Gastroesophageal sphincter (tissue), 4 donors: ENCODE measurements at regions not wholly inside any gene's neighbourhood (a gene's known extent, or its start where the extent isn't known, plus 50 kb on each side); places are given as distances from the start of the nearest gene placed in this dataset.

Experiments
- ATAC-seq: fragments of 150-250 bp; one replicate; pipeline ENCODE4 v1.9.1; 2016; ENCODE audit warnings: mild to moderate bottlenecking, moderate library complexity
- H3K27ac ChIP-seq, 4 donors: fragments of 200-600 bp; sonication (generic) in 3 of 4; 1 replicate in 3 of 4; 2 replicates in 1 of 4; pipeline ENCODE4 v1.5.1; 2016 to 2019
- H3K27me3 ChIP-seq: fragments of 200-600 bp; sonication (generic); one replicate; pipeline ENCODE4 v1.5.1; 2019
- H3K36me3 ChIP-seq, 2 donors: fragments of 200-600 bp; sonication (generic); one replicate each; pipeline ENCODE4 v1.5.1; 2019; ENCODE audit warnings: control low read depth in 1 of 2
- H3K4me1 ChIP-seq, 3 donors: fragments of 200-600 bp; sonication (generic); 1 replicate in 2 of 3; 2 replicates in 1 of 3; pipeline ENCODE4 v1.5.1; 2016 to 2019; ENCODE audit warnings: control low read depth in 2 of 3
- H3K4me3 ChIP-seq, 2 donors: fragments of 200-600 bp; sonication (generic); one replicate each; pipeline ENCODE4 v1.5.1; 2019; ENCODE audit warnings: mild to moderate bottlenecking in 1 of 2, moderate library complexity in 1 of 2
- H3K9me3 ChIP-seq, 3 donors: fragments of 200-600 bp; sonication (generic); one replicate each; pipeline ENCODE4 v1.5.1; 2017 to 2019; ENCODE audit warnings: control low read depth in 2 of 3
- EP300 ChIP-seq: sonication (generic); formaldehyde crosslinking; IDR thresholded peaks from one replicate; pipeline ENCODE4 v1.6.1; 2017; ENCODE audit warnings: antibody characterized with exemption, mild to moderate bottlenecking
- POLR2A ChIP-seq, 2 donors: fragments of 450-650 bp; IDR thresholded peaks; one replicate each; pipeline ENCODE4 v1.6.1; 2017; ENCODE audit warnings: antibody characterized with exemption in 2 of 2, mild to moderate bottlenecking in 2 of 2, moderate library complexity in 1 of 2
- POLR2AphosphoS5 ChIP-seq: sonication (generic); formaldehyde crosslinking; IDR thresholded peaks from one replicate; pipeline ENCODE4 v1.6.1; 2017; ENCODE audit warnings: antibody characterized with exemption
- WGBS, 2 donors: methylation state at CpG; one replicate each; pipeline ENCODE4 v1.1.5; 2018; ENCODE audit warnings: low coverage in 1 of 2; 5-methylcytosine and 5-hydroxymethylcytosine counted together
- TF ChIP-seq, protein P1 (sequence below), 4 experiments: fragments of 200-600 bp in 2 of 4; fragments of 450-650 bp in 2 of 4; sonication (generic) in 1 of 4; IDR thresholded peaks; one replicate each; pipeline ENCODE4 v1.5.1; 2017 to 2019; ENCODE audit warnings: antibody characterized with exemption in 4 of 4, mild to moderate bottlenecking in 2 of 4, moderate library complexity in 2 of 4

- TF ChIP-seq POLR2AphosphoS5: peak; percentile 67
- TF ChIP-seq, protein P1, sequence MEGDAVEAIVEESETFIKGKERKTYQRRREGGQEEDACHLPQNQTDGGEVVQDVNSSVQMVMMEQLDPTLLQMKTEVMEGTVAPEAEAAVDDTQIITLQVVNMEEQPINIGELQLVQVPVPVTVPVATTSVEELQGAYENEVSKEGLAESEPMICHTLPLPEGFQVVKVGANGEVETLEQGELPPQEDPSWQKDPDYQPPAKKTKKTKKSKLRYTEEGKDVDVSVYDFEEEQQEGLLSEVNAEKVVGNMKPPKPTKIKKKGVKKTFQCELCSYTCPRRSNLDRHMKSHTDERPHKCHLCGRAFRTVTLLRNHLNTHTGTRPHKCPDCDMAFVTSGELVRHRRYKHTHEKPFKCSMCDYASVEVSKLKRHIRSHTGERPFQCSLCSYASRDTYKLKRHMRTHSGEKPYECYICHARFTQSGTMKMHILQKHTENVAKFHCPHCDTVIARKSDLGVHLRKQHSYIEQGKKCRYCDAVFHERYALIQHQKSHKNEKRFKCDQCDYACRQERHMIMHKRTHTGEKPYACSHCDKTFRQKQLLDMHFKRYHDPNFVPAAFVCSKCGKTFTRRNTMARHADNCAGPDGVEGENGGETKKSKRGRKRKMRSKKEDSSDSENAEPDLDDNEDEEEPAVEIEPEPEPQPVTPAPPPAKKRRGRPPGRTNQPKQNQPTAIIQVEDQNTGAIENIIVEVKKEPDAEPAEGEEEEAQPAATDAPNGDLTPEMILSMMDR (IDR thresholded peaks at IDR 0.05): no peak
- no peak for TF ChIP-seq EP300
- TF ChIP-seq POLR2A (IDR thresholded peaks at IDR 0.05): no peak
- no peaks in the 10 kb centered on the region for H3K27me3 ChIP-seq
- no peaks in the 10 kb centered on the region for H3K9me3 ChIP-seq
- ATAC-seq: peak; percentile 92
- no peaks in the 10 kb centered on the region for H3K36me3 ChIP-seq
- H3K4me1 ChIP-seq: peaks cover 0 to 4% (median 0%) of the 10 kb centered on the region in 3 donors
- 33 to 65% methylated on average over 1 to 3 of the region's 3 CpGs for WGBS, 2 donors
- H3K4me3 ChIP-seq: no peak overlapping the region
- H3K27ac ChIP-seq: no peak overlapping the region
Observed at GRCh38 chr5:158154226-158155005, 295.5 kb upstream of the CLINT1 start.

- Histone ChIP-seq H3K27me3 (no peaks in the 10 kb centered on the region), H3K27ac (no peak overlapping the region), H3K4me1 (peaks cover 0 to 4% (median 0%) of the 10 kb centered on the region in 3 donors), H3K36me3 (no peaks in the 10 kb centered on the region), H3K9me3 (no peaks in the 10 kb centered on the region), H3K4me3 (no peak overlapping the region)
- no peak for ATAC-seq
- TF ChIP-seq EP300 (no peak), POLR2A (IDR thresholded peaks at IDR 0.05) (no peak), POLR2AphosphoS5 (no peak)
- TF ChIP-seq, protein P1 (IDR thresholded peaks at IDR 0.05): no peak
- 56 to 77% methylated on average over 2 to 3 of the region's 3 CpGs for WGBS, 2 donors
Observed at GRCh38 chr5:158153508-158153907, 294.6 kb upstream of the CLINT1 start.

DNA sequence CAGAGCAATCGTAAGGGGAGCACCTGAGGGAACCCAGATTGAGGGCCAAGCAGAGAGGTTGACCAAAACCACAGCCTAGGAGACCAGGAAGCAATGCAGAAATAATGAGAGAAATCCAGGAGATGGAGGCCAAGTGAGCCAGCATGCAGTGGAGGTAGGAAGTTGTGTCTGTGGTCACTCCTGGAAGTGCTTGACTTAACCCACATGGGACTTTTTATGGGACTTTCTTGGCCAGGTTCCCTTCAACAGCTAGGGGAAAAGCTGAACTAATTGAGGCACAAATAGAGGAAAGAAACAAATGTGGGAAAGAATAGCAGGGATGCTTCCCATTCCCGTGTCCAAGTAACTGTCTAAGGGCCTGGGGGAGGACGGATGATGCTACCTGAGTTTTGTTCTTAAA, 293.2 kb upstream of the CLINT1 start:
- TF ChIP-seq EP300 (no peak), POLR2A (IDR thresholded peaks at IDR 0.05) (no peak), POLR2AphosphoS5 (no peak)
- TF ChIP-seq, protein P1 (IDR thresholded peaks at IDR 0.05): no peak
- Histone ChIP-seq H3K4me3 (no peak overlapping the region), H3K9me3 (no peaks in the 10 kb centered on the region), H3K36me3 (no peaks in the 10 kb centered on the region), H3K27me3 (no peaks in the 10 kb centered on the region), H3K4me1 (peaks cover 0 to 4% (median 0%) of the 10 kb centered on the region in 3 donors), H3K27ac (no peak overlapping the region)
- no peak for ATAC-seq
- WGBS, 2 donors: 93% methylated on average over 2 of the region's 3 CpGs

GRCh38 chr5:158147227-158147626, 288.3 kb upstream of the CLINT1 start:
- ATAC-seq: no peak
- Histone ChIP-seq H3K4me1 (no peaks in the 10 kb centered on the region), H3K27me3 (no peaks in the 10 kb centered on the region), H3K4me3 (no peak overlapping the region), H3K9me3 (no peaks in the 10 kb centered on the region), H3K27ac (no peak overlapping the region), H3K36me3 (no peaks in the 10 kb centered on the region)
- 82 to 88% methylated on average over 1 of the region's 1 CpG for WGBS, 2 donors
- TF ChIP-seq, protein P1 (IDR thresholded peaks at IDR 0.05): no peak
- TF ChIP-seq POLR2AphosphoS5 (no peak), EP300 (no peak), POLR2A (IDR thresholded peaks at IDR 0.05) (no peak)

- 57 to 67% methylated on average over 4 of the region's 4 CpGs for WGBS, 2 donors
- TF ChIP-seq POLR2AphosphoS5: no peak
- no peak for TF ChIP-seq POLR2A (IDR thresholded peaks at IDR 0.05)
- TF ChIP-seq, protein P1 (IDR thresholded peaks at IDR 0.05): no peak
- no peak for TF ChIP-seq EP300
- no peaks in the 10 kb centered on the region for H3K36me3 ChIP-seq
- no peaks in the 10 kb centered on the region for H3K9me3 ChIP-seq
- no peak overlapping the region for H3K4me3 ChIP-seq
- no peak for ATAC-seq
- no peak overlapping the region for H3K27ac ChIP-seq
- no peaks in the 10 kb centered on the region for H3K27me3 ChIP-seq
- no peaks in the 10 kb centered on the region for H3K4me1 ChIP-seq
Observed at GRCh38 chr5:158145827-158146226, 286.9 kb upstream of the CLINT1 start.
